ENCODE measurements at regions not wholly inside any gene's neighbourhood (a gene's known extent, or its start where the extent isn't known, plus 50 kb on each side); places are given as distances from the start of the nearest gene placed in this dataset.

- BruUV-seq (replicated peaks) = no TSS peak
- intact Hi-C loops (cut with micrococcal nuclease; ENCODE audit: unreplicated experiment) (no loop called here), in situ Hi-C loops (cut with HindIII; ENCODE audit: extremely low pct_ligation_motif_present, low pct_unique_long_range_greater_than_20kb) (no loop called here)
- Histone ChIP-seq H3K4me2 (ENCODE audit: low read depth, low read length) (no peak overlapping the region), H2AFZ (ENCODE audit: low read length) (no peak overlapping the region), H3K9ac (ENCODE audit: insufficient read depth, low read depth, low read length) (no peak overlapping the region), H4K20me1 (ENCODE audit: insufficient read depth, low read length) (no peaks in the 10 kb centered on the region), H3K4me3 (replicated peaks in 1 of 3; ENCODE audit: insufficient read depth in 1 of 3, low read depth in 2 of 3, low read length in 3 of 3) (no peak overlapping the region), H3K9me3 (ENCODE audit: low read length) (no peaks in the 10 kb centered on the region), H3K36me3 (replicated peaks in 1 of 2; ENCODE audit: control insufficient read depth in 1 of 2, insufficient read depth in 2 of 2, low read length in 2 of 2) (no peaks in the 10 kb centered on the region), H3K79me2 (ENCODE audit: insufficient read depth, low read length) (no peaks in the 10 kb centered on the region), H3K27ac (ENCODE audit: extremely low read length, insufficient read depth, low read length) (no peak overlapping the region), H3K27me3 (ENCODE audit: control insufficient read depth in 1 of 2, insufficient read depth in 2 of 2, low read length in 2 of 2) (peaks cover 0 to 3% of the 10 kb centered on the region in 2 experiments; a peak in 1 of 5 replicates), H3K4me1 (ENCODE audit: insufficient read depth, low read length) (no peaks in the 10 kb centered on the region)
- DNase-seq (ENCODE audit: low spot score) (no peak), ATAC-seq (no peak), FAIRE-seq (no peak)
- TF ChIP-seq PATZ1 (CRISPR knock-in tag; IDR thresholded peaks at IDR 0.05) = no peak
- POLR2A ChIA-PET = no interaction called here
- CTCF ChIA-PET (ENCODE audit: low intra/inter-chr PET ratio, low total read pairs) = no interaction called here
- 2% methylated on average over 3 of the region's 3 CpGs for WGBS (ENCODE audit: low lambda C conversion rate)
Measured at GRCh38 chr6:24010133-24010532, 115.9 kb upstream of the NRSN1 start.

GRCh38 chr6:24016286-24016685 is 109.7 kb upstream of the NRSN1 start:
- DNase-seq (ENCODE audit: low spot score) (no peak), ATAC-seq (no peak), FAIRE-seq (no peak)
- Histone ChIP-seq H2AFZ (ENCODE audit: low read length) (no peak overlapping the region), H3K36me3 (replicated peaks in 1 of 2; ENCODE audit: control insufficient read depth in 1 of 2, insufficient read depth in 2 of 2, low read length in 2 of 2) (no peaks in the 10 kb centered on the region), H3K9ac (ENCODE audit: insufficient read depth, low read depth, low read length) (no peak overlapping the region), H3K79me2 (ENCODE audit: insufficient read depth, low read length) (no peaks in the 10 kb centered on the region), H3K4me1 (ENCODE audit: insufficient read depth, low read length) (no peaks in the 10 kb centered on the region), H3K4me3 (replicated peaks in 1 of 3; ENCODE audit: insufficient read depth in 1 of 3, low read depth in 2 of 3, low read length in 3 of 3) (no peak overlapping the region), H3K27ac (ENCODE audit: extremely low read length, insufficient read depth, low read length) (no peak overlapping the region), H3K27me3 (ENCODE audit: control insufficient read depth in 1 of 2, insufficient read depth in 2 of 2, low read length in 2 of 2) (no peaks in the 10 kb centered on the region), H4K20me1 (ENCODE audit: insufficient read depth, low read length) (no peaks in the 10 kb centered on the region), H3K9me3 (ENCODE audit: low read length) (no peaks in the 10 kb centered on the region), H3K4me2 (ENCODE audit: low read depth, low read length) (no peak overlapping the region)
- POLR2A ChIA-PET = no interaction called here
- TF ChIP-seq SMAD3 (CRISPR knock-in tag; IDR thresholded peaks at IDR 0.05) (no peak), ZBTB40 (IDR thresholded peaks at IDR 0.05) (no peak), ZBTB40 (CRISPR knock-in tag; IDR thresholded peaks at IDR 0.05) (peak; percentile 95)
- CTCF ChIA-PET (ENCODE audit: low intra/inter-chr PET ratio, low total read pairs) = no interaction called here
- in situ Hi-C loops (cut with HindIII; ENCODE audit: extremely low pct_ligation_motif_present, low pct_unique_long_range_greater_than_20kb) (no loop called here), intact Hi-C loops (cut with micrococcal nuclease; ENCODE audit: unreplicated experiment) (no loop called here)
- WGBS (ENCODE audit: low lambda C conversion rate) = 50% methylated on average over 2 of the region's 2 CpGs
- BruUV-seq (replicated peaks) = no TSS peak

Measured in HepG2 (cell line).